Thyroid gland (tissue), 4 donors: ENCODE measurements at regions not wholly inside any gene's neighbourhood (a gene's known extent, or its start where the extent isn't known, plus 50 kb on each side); places are given as distances from the start of the nearest gene placed in this dataset.

Experiments used
- CTCF ChIP-seq, 6 experiments: fragments of 200-600 bp in 3 of 6; fragments of 450-650 bp in 3 of 6; sonication (generic) in 3 of 6; IDR thresholded peaks; one replicate each; pipeline ENCODE4 v1.5.1; 2016 to 2019; ENCODE audit warnings: antibody characterized with exemption in 6 of 6, mild to moderate bottlenecking in 2 of 6, inconsistent platforms in 1 of 6, moderate library complexity in 1 of 6
- POLR2A ChIP-seq, 2 donors: fragments of 450-650 bp; IDR thresholded peaks; one replicate each; pipeline ENCODE4 v1.6.1; 2017; ENCODE audit warnings: antibody characterized with exemption in 2 of 2, mild to moderate bottlenecking in 2 of 2, moderate library complexity in 1 of 2

GRCh38 chr9:126027566-126027965 is 280.4 kb downstream of the PBX3 start:
- TF ChIP-seq CTCF (IDR thresholded peaks at IDR 0.05), result no peak
- TF ChIP-seq POLR2A (IDR thresholded peaks at IDR 0.05), result no peak
